SK-N-SH (cell line): ENCODE measurements at regions not wholly inside any gene's neighbourhood (a gene's known extent, or its start where the extent isn't known, plus 50 kb on each side); places are given as distances from the start of the nearest gene placed in this dataset.

Experiments
- EZH2phosphoT487 ChIP-seq: fragments of 200-600 bp; sonication (generic); IDR thresholded peaks from 2 replicates; pipeline ENCODE4 v1.6.1; 2017; ENCODE audit warnings: low read depth, mixed run types, mild to moderate bottlenecking, antibody characterized with exemption, moderate library complexity, borderline replicate concordance
- FOSL2 ChIP-seq: IDR thresholded peaks from 2 replicates; pipeline ENCODE4 v1.4.0; 2012; ENCODE audit warnings: low read depth, mild to moderate bottlenecking, moderate library complexity, borderline replicate concordance
- POLR2AphosphoS5 ChIP-seq: IDR thresholded peaks from 2 replicates; pipeline ENCODE4 v1.6.1; 2012; ENCODE audit warnings: low read depth, low read length
- RAD21 ChIP-seq: IDR thresholded peaks from 2 replicates; pipeline ENCODE4 v1.6.1; 2012; ENCODE audit warnings: mild to moderate bottlenecking, low read length
- RFX5 ChIP-seq: IDR thresholded peaks from 2 replicates; pipeline ENCODE4 v1.6.1; 2012; ENCODE audit warnings: mild to moderate bottlenecking, improper control_type of control experiment, low read length

GRCh38 chr1:22379566-22379965 lies 72.1 kb upstream of the ZBTB40 start:
- TF ChIP-seq FOSL2 (no peak), RAD21 (0 out of 2 replicates have a peak, but pooled peaks have one; percentile 3), EZH2phosphoT487 (no peak), RFX5 (no peak), POLR2AphosphoS5 (no peak)
